ENCODE measurements at regions not wholly inside any gene's neighbourhood (a gene's known extent, or its start where the extent isn't known, plus 50 kb on each side); places are given as distances from the start of the nearest gene placed in this dataset.

- ATAC-seq (no peak), DNase-seq (ENCODE audit: low spot score) (no peak), FAIRE-seq (no peak)
- H3K9me3 ChIP-seq (ENCODE audit: low read length) = no peaks in the 10 kb centered on the region
- no peaks in the 10 kb centered on the region for H3K36me3 ChIP-seq (replicated peaks in 1 of 2; ENCODE audit: control insufficient read depth in 1 of 2, insufficient read depth in 2 of 2, low read length in 2 of 2)
- TF ChIP-seq KLF13 (CRISPR knock-in tag; IDR thresholded peaks at IDR 0.05) = no peak
- no peak for TF ChIP-seq IRX3 (CRISPR knock-in tag; IDR thresholded peaks at IDR 0.05; ENCODE audit: borderline replicate concordance, low read depth)
- no peak for TF ChIP-seq ZNF75D (CRISPR knock-in tag; IDR thresholded peaks at IDR 0.05; ENCODE audit: borderline replicate concordance)
- no peak for TF ChIP-seq LRRFIP1 (CRISPR knock-in tag; conservative IDR thresholded peaks at IDR 0.05)
- TF ChIP-seq, protein P1, sequence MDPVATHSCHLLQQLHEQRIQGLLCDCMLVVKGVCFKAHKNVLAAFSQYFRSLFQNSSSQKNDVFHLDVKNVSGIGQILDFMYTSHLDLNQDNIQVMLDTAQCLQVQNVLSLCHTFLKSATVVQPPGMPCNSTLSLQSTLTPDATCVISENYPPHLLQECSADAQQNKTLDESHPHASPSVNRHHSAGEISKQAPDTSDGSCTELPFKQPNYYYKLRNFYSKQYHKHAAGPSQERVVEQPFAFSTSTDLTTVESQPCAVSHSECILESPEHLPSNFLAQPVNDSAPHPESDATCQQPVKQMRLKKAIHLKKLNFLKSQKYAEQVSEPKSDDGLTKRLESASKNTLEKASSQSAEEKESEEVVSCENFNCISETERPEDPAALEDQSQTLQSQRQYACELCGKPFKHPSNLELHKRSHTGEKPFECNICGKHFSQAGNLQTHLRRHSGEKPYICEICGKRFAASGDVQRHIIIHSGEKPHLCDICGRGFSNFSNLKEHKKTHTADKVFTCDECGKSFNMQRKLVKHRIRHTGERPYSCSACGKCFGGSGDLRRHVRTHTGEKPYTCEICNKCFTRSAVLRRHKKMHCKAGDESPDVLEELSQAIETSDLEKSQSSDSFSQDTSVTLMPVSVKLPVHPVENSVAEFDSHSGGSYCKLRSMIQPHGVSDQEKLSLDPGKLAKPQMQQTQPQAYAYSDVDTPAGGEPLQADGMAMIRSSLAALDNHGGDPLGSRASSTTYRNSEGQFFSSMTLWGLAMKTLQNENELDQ (CRISPR knock-in tag; IDR thresholded peaks at IDR 0.05; ENCODE audit: borderline replicate concordance) = no peak
- peak in 1 of 2 experiments; percentile 87; a peak in 3 of 4 replicates for TF ChIP-seq REST (IDR thresholded peaks at IDR 0.05; ENCODE audit: borderline replicate concordance in 1 of 2, low read depth in 1 of 2, low read length in 2 of 2)
- peak; percentile 78; the same call in 1 of the 2 replicates for TF ChIP-seq MIER2 (CRISPR knock-in tag; IDR thresholded peaks at IDR 0.05)
- TF ChIP-seq TBP (CRISPR knock-in tag; IDR thresholded peaks at IDR 0.05) = no peak
- TF ChIP-seq MEIS2 (CRISPR knock-in tag; IDR thresholded peaks at IDR 0.05) = no peak
- in situ Hi-C loops (cut with HindIII; ENCODE audit: extremely low pct_ligation_motif_present, low pct_unique_long_range_greater_than_20kb) (no loop called here), intact Hi-C loops (cut with micrococcal nuclease; ENCODE audit: unreplicated experiment) (no loop called here)
- no peaks in the 10 kb centered on the region for H3K4me1 ChIP-seq (ENCODE audit: insufficient read depth, low read length)
- no peak overlapping the region for H3K9ac ChIP-seq (ENCODE audit: insufficient read depth, low read depth, low read length)
- POLR2A ChIA-PET = no interaction called here
- no peak overlapping the region for H3K4me3 ChIP-seq (replicated peaks in 1 of 3; ENCODE audit: insufficient read depth in 1 of 3, low read depth in 2 of 3, low read length in 3 of 3)
- no peak overlapping the region for H2AFZ ChIP-seq (ENCODE audit: low read length)
- H3K27me3 ChIP-seq (ENCODE audit: control insufficient read depth in 1 of 2, insufficient read depth in 2 of 2, low read length in 2 of 2) = no peaks in the 10 kb centered on the region
- H3K27ac ChIP-seq (ENCODE audit: extremely low read length, insufficient read depth, low read length) = no peak overlapping the region
- no peaks in the 10 kb centered on the region for H4K20me1 ChIP-seq (ENCODE audit: insufficient read depth, low read length)
- BruUV-seq (replicated peaks) = no TSS peak
- no peaks in the 10 kb centered on the region for H3K79me2 ChIP-seq (ENCODE audit: insufficient read depth, low read length)
- CTCF ChIA-PET (ENCODE audit: low intra/inter-chr PET ratio, low total read pairs) = no interaction called here
- no peak overlapping the region for H3K4me2 ChIP-seq (ENCODE audit: low read depth, low read length)
- WGBS (ENCODE audit: low lambda C conversion rate) = under 1% methylated on average over 3 of the region's 3 CpGs
Observed at GRCh38 chr16:26396511-26397235, 670.1 kb upstream of the C16orf82 start.

Measured in HepG2 (cell line).